ENCODE measurements at regions not wholly inside any gene's neighbourhood (a gene's known extent, or its start where the extent isn't known, plus 50 kb on each side); places are given as distances from the start of the nearest gene placed in this dataset.
A peak's percentile ranks its signal among the peaks of the same experiment; 100 is the strongest.

DNA sequence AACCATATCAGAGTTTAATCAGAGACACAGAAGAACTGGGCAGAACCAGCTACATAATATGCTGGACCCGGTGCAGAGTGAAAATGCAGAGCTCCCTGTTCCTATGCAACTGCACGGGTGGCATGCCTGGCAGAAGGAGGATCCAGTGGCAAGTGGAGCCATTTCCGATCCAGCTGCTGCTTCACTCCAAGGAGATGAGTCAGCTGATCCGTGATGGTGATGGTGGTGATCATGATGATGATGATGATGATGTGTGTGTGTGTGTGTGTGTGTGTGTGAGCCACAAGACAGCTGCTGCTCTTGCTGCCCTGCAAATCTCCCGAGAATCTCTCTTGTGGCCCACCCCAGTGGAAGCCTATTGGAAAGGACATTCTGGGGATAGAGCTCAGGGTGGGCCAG is 133.0 kb downstream of the URB2 start:
- intact Hi-C loops (cut with DNase I, micrococcal nuclease), result no loop called here
- DNase-seq (no peak), ATAC-seq (no peak)

- DNase-seq, result no peak
- intact Hi-C loops (cut with DNase I, micrococcal nuclease), result no loop called here
- no peak for ATAC-seq
Observed at GRCh38 chr1:229759586-229759985, 133.5 kb downstream of the URB2 start.

- intact Hi-C loops (cut with DNase I, micrococcal nuclease), result no loop called here
- ATAC-seq (no peak), DNase-seq (no peak)
Observed at GRCh38 chr1:229760478-229760996, 134.5 kb downstream of the URB2 start.

- ATAC-seq, result no peak
- intact Hi-C loops (cut with DNase I, micrococcal nuclease), result no loop called here
- DNase-seq, result no peak
Observed at GRCh38 chr1:229762891-229763290, 136.8 kb downstream of the URB2 start.

- no peak for ATAC-seq
- intact Hi-C loops (cut with DNase I, micrococcal nuclease), result no loop called here
Observed at GRCh38 chr1:229768232-229768631, 142.2 kb downstream of the URB2 start.

DNA sequence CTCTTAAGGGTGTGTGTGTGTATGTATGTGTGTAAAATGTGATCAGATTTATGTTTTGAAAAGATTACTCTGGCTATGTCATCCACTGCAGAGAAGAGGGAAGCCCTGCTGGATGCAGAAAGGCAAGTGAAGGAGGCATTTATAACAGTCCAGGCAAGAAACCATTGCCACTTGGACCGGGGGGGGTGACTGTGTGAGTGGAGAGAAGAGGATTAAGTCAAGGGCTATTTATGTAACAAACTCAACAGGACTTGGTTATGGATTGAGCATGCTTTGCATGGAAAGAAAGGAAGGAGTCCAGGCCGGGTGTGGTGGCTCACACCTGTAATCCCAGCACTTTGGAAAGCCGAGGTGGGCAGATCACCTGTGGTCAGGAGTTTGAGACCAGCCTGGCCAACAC is 143.0 kb downstream of the URB2 start:
- DNase-seq, result no peak
- intact Hi-C loops (cut with DNase I, micrococcal nuclease), result no loop called here
- no peak for ATAC-seq

More at GRCh38 chr1:229768232-229768631, 142.2 kb downstream of the URB2 start:
- DNase-seq, result no peak

DNA sequence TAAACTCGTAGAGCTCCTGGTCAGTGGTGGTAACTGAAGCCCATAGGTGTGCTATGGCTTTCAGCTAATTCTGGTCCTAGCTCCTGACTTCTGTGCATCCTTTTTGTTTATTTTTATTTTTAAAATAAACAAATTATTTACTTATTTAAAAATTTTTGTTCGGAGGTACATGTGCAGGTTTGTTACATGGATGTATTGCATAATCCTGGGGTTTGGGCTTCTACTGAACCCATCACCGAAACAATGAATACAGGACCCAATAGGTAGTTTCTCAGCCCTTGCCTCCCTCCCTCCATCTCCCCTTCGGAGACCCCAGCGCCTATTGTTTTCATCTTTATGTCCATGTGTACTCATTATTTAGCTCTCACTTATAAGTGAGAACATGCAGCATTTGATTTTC is 143.8 kb downstream of the URB2 start:
- no peak for DNase-seq
- ATAC-seq, result no peak
- intact Hi-C loops (cut with DNase I, micrococcal nuclease), result no loop called here

DNA sequence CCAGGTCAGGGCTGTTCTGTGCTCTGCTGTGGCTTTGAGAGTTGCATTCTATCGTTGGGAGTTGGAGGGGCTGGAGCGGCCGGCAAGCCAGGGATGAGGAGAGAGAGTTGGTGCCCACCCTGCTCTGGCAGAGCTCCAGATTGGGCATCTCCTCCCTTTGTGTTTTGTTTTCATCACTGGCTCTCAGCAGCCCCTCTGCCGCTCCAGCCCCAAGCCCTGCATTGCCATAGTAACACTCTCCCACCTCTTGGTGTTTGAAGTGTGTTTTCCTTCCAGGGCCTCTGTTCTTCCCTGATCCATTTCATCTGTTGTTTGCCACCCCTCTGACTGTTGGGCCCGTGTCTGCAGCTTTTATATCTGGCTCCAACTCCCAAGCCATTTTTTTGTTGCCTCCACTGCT is 152.7 kb downstream of the URB2 start:
- intact Hi-C loops (cut with DNase I, micrococcal nuclease), result no loop called here
- DNase-seq (no peak), ATAC-seq (no peak)

DNA sequence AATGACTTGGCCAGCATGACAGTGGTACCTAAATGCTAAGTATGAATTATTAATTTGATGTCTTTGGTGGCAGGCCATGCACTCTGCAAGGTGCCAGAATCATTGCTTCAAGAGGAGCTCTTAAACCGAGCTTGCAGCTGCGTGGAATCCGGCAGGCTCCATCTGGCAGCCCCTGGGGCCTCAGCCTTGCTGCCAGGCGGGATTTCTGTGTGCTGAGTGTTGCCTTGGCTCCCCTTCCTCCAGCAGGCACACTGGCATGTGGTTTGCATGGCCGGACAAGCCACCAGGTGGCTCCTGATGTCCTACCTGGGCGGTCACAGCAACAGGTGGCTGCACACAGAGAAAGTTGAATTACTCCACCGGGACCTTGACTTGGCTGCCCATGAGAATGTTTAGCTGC is 155.4 kb downstream of the URB2 start:
- ATAC-seq, result peak; percentile 79
- intact Hi-C loops (cut with DNase I, micrococcal nuclease), result no loop called here

GRCh38 chr1:229782469-229782868 is 156.4 kb downstream of the URB2 start:
- DNase-seq, result no peak
- ATAC-seq, result no peak
- intact Hi-C loops (cut with DNase I, micrococcal nuclease), result no loop called here

More for the DNA sequence above, 155.4 kb downstream of the URB2 start:
- DNase-seq, result peak; percentile 34 to 60

- intact Hi-C loops (cut with DNase I, micrococcal nuclease), result no loop called here
- ATAC-seq, result peak; percentile 97
- peak; percentile 43 for DNase-seq
Observed at GRCh38 chr1:229784834-229785233, 158.8 kb downstream of the URB2 start.

DNA sequence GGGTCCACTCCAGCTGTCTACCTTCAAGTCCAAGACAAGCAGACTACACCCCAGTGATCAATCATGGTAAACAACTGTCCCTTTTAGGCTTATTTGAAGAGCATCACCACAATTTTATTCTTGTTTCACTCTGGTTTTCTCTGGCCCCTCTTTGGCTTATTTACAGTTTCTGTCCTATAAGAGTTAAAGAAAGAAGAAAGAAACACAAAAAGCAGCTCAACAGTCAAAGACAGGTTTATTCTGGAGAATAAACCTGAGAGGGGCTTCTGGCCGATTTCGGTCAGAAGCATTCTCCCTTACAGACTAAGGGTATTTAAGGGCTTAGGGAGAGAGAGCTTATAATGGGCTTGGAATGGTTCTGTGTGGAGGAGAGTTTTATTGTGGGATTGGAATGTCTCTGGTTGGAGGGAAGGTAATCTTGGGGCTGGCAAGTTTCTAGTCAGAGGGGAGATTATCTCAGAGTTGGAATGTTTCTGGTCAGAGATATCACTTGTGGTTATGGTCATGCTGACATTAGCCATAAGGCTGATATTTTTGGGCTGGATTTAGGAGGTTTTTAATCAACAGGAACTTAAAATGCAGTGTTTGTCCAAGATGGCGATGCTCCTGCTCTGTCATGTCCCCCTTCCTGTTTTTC is 161.0 kb downstream of the URB2 start:
- ATAC-seq (no peak), DNase-seq (no peak)
- intact Hi-C loops (cut with DNase I, micrococcal nuclease), result no loop called here

DNA sequence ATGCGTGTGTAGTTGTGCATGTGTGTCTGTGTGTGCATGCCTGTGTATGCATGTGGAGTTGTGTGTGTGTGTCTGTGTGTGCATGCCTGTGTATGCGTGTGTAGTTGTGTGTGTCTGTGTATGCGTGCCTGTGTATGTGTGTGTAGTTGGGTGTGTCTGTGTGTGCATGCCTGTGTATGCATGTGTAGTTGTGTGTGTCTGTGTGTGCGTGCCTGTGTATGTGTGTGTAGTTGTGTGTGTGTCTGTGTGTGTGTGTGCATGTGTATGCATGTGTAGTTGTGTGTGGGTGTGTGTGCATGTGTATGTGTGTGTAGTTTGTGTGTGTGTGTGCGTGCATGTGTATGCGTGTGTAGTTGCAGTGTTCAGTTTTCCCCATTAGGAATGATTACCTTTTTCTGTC is 162.0 kb downstream of the URB2 start:
- intact Hi-C loops (cut with DNase I, micrococcal nuclease), result no loop called here
- ATAC-seq, result no peak
- no peak for DNase-seq

DNA sequence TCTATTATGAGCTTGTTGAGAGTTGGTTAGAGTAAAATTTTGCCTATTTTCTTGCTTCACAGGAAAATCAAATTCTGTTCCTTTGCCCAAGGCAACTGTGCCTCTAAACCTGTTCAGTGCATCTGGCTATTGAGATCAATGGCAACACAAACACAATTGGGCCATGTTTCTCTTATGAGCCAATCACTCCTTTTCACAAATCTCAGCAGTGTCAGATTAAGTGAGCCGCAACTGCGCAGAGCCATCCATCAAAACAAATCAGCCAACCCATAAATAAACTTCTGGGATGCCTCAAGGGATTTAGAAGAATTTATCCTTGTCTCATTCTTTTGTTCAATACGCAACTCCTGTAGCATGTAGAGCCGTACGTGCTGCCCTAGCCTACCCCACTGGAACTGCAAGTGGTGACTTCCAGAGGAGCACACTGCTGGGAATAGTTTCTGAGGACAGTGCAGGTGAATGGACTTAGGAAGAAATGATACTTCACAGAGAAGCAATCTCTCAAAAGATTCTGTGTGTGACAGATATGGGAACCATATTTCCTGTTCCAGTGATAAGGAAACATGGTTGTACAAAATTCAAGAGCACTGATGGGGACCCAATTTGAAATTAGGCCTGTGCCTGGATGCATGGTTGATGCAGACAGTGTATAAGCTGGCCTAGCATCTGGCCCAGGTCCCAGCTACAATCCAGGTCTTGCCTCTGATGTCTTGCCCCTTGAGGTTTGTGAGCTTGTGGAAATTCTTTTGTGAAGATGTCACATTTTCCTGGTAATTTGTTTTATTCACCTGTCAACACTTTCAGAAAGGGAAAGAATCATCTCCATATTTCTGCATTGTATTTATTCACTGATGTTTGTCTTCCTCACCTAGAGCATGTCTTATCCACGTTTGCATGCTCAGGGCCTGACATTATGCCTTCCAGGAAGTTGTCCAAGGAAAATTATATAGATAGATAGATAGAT is 166.2 kb downstream of the URB2 start:
- ATAC-seq, result no peak
- intact Hi-C loops (cut with DNase I, micrococcal nuclease), result no loop called here
- no peak for DNase-seq

DNA sequence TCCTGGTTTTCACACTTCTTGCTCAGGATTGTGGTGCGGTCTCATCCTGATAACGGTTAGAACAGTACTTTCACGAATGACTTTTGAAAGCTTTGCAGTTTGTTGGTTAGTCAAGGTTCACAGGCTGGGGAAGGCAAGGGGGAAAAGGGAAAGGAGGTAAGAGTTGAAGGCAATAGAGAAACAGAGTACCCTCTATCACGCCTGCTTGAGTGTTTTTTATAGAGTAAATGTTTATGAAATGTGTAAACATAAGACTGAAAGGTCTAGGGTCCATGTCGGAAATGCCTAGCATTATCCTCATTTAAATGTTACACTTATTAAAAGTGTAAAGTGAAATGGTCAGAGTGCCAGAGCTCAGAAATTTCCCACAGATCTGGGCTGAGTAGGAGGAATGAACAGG is 167.4 kb downstream of the URB2 start:
- intact Hi-C loops (cut with DNase I, micrococcal nuclease), result no loop called here
- ATAC-seq, result peak; percentile 89

DNA sequence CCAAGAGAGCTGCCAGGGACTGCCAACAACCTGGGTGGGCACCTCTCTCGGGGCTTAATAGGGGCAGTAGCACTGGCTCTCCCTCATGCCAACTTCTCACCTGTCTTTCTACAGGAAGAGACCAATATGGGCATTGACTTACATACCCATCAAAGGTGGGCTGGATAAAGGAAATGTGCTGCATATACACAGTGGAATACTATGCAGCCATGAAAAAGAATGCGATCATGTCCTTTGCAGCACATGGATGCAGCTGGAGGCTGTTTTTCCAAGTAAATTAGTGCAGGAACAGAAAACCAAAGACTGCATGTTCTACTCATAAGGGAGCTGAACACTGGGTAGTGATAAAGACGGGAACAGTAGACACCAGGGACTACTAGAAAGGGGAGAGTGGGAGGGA is 172.5 kb downstream of the URB2 start:
- ATAC-seq (no peak), DNase-seq (no peak)
- intact Hi-C loops (cut with DNase I, micrococcal nuclease), result no loop called here

More for the DNA sequence above, 167.4 kb downstream of the URB2 start:
- DNase-seq, result no peak

DNA sequence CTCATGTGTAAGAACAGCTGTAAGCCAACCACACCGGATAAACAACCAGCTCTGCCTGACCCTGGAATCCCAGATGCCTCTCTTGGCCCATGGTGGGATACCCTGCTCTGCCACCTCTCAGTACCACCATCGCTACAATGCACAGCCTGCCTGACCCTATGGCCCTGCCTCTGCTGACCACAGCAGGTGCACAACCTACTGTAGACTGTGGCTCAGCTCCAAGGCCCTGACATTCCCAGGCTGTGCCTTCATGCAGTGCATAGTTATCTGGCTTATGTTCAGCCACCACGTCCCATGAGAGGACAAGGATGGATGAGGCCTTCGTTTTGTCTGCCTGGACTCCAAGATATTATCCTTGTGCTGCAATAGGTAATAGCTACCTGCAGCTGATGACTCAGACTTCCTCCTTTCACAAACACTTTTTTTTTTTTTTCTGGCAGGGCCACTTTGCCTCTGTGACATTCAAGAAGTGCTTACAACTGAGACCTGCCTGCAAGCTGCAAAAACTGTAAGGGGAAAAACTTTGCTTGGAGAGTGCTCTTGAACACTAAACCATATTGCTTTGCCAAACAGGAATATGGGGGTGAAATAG is 177.7 kb downstream of the URB2 start:
- peak; percentile 98 for ATAC-seq
- no peak for DNase-seq
- intact Hi-C loops (cut with DNase I, micrococcal nuclease), result no loop called here

DNA sequence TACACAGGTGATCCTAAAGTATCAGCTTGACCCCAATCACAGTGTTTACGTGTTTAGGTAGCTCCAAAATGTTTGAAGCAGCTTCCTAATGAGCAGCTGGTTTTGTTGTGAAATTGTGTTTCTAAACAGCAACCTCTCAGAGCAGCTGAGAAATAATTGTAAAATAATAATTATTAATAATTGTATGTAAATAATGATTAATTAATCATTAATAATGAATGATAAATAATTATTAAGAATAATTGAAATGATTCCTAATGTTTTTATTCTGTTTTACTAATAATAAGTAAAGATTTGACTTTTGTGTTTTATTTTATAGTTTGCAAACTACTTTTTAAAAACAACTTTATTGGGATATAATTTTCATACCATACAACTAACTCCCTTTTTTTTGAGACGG is 182.2 kb downstream of the URB2 start:
- DNase-seq (no peak), ATAC-seq (no peak)
- intact Hi-C loops (cut with DNase I, micrococcal nuclease), result no loop called here

DNA sequence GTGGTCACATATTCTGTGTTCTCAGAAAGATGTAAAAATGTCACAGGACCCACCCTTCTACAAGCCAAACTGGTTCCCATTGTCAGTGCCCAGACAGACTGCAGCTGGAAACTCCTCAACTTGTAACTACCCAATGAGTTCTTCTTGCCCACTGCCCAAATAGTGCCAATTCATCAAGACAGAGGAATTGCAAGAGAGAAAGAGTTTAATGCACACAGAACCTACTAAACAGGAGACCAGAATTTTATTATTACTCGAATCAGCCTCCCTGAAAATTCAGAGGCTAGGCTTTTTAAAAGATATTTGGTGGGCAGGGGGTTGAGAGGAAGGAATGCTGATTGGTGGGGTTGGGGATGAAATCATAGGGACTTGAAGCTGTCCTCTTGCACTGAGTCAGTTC is 184.1 kb downstream of the URB2 start:
- no peak for ATAC-seq
- no peak for DNase-seq
- intact Hi-C loops (cut with DNase I, micrococcal nuclease), result no loop called here

DNA sequence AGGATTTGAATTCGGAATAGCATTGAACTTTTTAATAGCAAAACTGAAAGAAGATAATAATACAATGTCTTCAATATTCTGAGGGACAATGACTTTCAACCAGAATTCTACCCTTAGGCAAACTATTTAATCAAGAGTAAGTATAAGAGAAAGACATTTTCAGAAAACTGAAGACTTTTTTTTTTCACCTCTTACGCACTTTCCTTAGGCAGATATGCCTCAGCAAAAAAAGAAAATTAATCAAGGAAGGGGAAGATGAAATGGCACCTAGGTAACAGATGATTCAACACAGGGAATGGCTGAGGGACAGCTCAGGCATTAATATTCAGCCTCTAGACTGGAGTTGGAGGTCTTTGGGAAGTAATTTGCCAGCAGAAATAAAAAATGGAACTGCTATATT is 184.9 kb downstream of the URB2 start:
- ATAC-seq, result no peak
- intact Hi-C loops (cut with DNase I, micrococcal nuclease), result no loop called here
- no peak for DNase-seq

Data from left colon (tissue), 2 donors.